ENCODE measurements at regions not wholly inside any gene's neighbourhood (a gene's known extent, or its start where the extent isn't known, plus 50 kb on each side); places are given as distances from the start of the nearest gene placed in this dataset.

DNA sequence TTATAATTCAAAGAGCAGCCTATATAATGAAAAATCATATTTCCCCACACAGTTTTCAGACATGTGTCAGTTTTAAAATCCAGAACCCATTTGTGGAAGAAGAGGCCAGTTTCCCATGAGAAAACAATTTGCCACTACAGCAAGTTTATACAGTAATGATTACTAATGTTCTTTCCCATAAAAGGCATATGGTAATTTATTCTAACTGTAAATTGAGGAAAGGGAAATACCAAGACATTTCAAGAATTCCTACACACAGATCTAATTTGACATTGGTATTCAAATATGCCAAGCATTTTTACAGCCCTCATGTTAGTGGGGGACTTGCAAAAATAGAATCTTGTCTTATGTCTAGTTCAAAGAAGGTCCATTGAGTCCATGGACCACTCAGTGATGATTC is 1368.6 kb downstream of the FSTL5 start:
- H3K79me2 ChIP-seq (ENCODE audit: control insufficient read depth, insufficient read depth, low read length): no peaks in the 10 kb centered on the region
- H3K27ac ChIP-seq (ENCODE audit: insufficient read depth, low read length): no peak overlapping the region
- peak in 1 of 2 donors; percentile 0 for DNase-seq (ENCODE audit: low read depth in 2 of 2)
- no peak overlapping the region for H2AFZ ChIP-seq (ENCODE audit: low read length)
- H3K36me3 ChIP-seq (ENCODE audit: control insufficient read depth, insufficient read depth, low read length): no peaks in the 10 kb centered on the region
- H3K9me3 ChIP-seq (ENCODE audit: control insufficient read depth, insufficient read depth, low read depth, low read length): no peaks in the 10 kb centered on the region
- H3K4me1 ChIP-seq (ENCODE audit: control insufficient read depth, extremely low read depth, insufficient read depth, low read length): no peaks in the 10 kb centered on the region
- H3K9ac ChIP-seq (ENCODE audit: insufficient read depth, low read length): no peak overlapping the region
- no peaks in the 10 kb centered on the region for H4K20me1 ChIP-seq (ENCODE audit: control insufficient read depth, extremely low read depth, insufficient read depth, low read length)
- H3K4me2 ChIP-seq (ENCODE audit: extremely low read depth, insufficient read depth, low read length): no peak overlapping the region
- H3K4me3 ChIP-seq (replicated peaks in 1 of 4; ENCODE audit: control extremely low read depth in 1 of 4, insufficient read depth in 1 of 4, low read depth in 3 of 4, low read length in 4 of 4): no peak overlapping the region
- H3K27me3 ChIP-seq (ENCODE audit: control insufficient read depth, insufficient read depth, low read length): no peaks in the 10 kb centered on the region
- TF ChIP-seq EZH2 (IDR thresholded peaks at IDR 0.05; ENCODE audit: low read length, missing control alignments) (no peak), CTCF (conservative IDR thresholded peaks at IDR 0.05 in 1 of 2, IDR thresholded peaks at IDR 0.05 in 1 of 2; ENCODE audit: low read depth in 1 of 2, low read length in 2 of 2) (no peak)

DNA sequence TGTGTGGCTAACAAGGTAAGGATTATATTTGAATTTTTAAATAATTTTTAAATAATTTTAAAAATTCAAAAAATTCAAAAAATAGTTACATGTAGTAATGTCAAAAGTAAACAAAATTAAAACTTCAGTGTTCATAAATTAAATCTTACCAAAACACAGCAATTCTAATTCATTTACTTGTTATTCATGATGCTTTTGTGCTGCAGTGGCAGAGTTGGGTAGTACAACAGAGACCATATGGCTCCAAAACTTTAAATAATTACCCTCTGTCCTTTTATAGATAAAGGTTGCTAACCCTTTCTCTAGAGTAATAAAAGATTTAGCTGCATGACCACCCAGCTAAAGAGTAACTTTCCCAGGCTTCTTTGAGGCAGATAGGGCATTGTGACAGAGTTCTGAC is 1355.6 kb downstream of the FSTL5 start:
- H2AFZ ChIP-seq (ENCODE audit: low read length): no peak overlapping the region
- TF ChIP-seq CTCF (conservative IDR thresholded peaks at IDR 0.05 in 1 of 2, IDR thresholded peaks at IDR 0.05 in 1 of 2; ENCODE audit: low read depth in 1 of 2, low read length in 2 of 2) (no peak), EZH2 (IDR thresholded peaks at IDR 0.05; ENCODE audit: low read length, missing control alignments) (no peak)
- H3K9me3 ChIP-seq (ENCODE audit: control insufficient read depth, insufficient read depth, low read depth, low read length): no peaks in the 10 kb centered on the region

GRCh38 chr4:160809576-160809975 is 1354.2 kb downstream of the FSTL5 start:
- no peak overlapping the region for H3K4me3 ChIP-seq (replicated peaks in 1 of 4; ENCODE audit: control extremely low read depth in 1 of 4, insufficient read depth in 1 of 4, low read depth in 3 of 4, low read length in 4 of 4)
- H3K4me2 ChIP-seq (ENCODE audit: extremely low read depth, insufficient read depth, low read length): no peak overlapping the region
- H3K27ac ChIP-seq (ENCODE audit: insufficient read depth, low read length): no peak overlapping the region
- H3K27me3 ChIP-seq (ENCODE audit: control insufficient read depth, insufficient read depth, low read length): no peaks in the 10 kb centered on the region
- H3K36me3 ChIP-seq (ENCODE audit: control insufficient read depth, insufficient read depth, low read length): no peaks in the 10 kb centered on the region
- no peak for DNase-seq (ENCODE audit: low read depth in 2 of 2)
- no peak overlapping the region for H3K9ac ChIP-seq (ENCODE audit: insufficient read depth, low read length)
- no peaks in the 10 kb centered on the region for H3K9me3 ChIP-seq (ENCODE audit: control insufficient read depth, insufficient read depth, low read depth, low read length)
- no peaks in the 10 kb centered on the region for H3K4me1 ChIP-seq (ENCODE audit: control insufficient read depth, extremely low read depth, insufficient read depth, low read length)
- H4K20me1 ChIP-seq (ENCODE audit: control insufficient read depth, extremely low read depth, insufficient read depth, low read length): no peaks in the 10 kb centered on the region
- no peak for TF ChIP-seq EZH2 (IDR thresholded peaks at IDR 0.05; ENCODE audit: low read length, missing control alignments)
- no peak for TF ChIP-seq CTCF (conservative IDR thresholded peaks at IDR 0.05 in 1 of 2, IDR thresholded peaks at IDR 0.05 in 1 of 2; ENCODE audit: low read depth in 1 of 2, low read length in 2 of 2)
- H3K79me2 ChIP-seq (ENCODE audit: control insufficient read depth, insufficient read depth, low read length): no peaks in the 10 kb centered on the region
- H2AFZ ChIP-seq (ENCODE audit: low read length): no peak overlapping the region

More for the DNA sequence above, 1355.6 kb downstream of the FSTL5 start:
- H3K79me2 ChIP-seq (ENCODE audit: control insufficient read depth, insufficient read depth, low read length): no peaks in the 10 kb centered on the region
- H3K27ac ChIP-seq (ENCODE audit: insufficient read depth, low read length): no peak overlapping the region
- no peaks in the 10 kb centered on the region for H3K4me1 ChIP-seq (ENCODE audit: control insufficient read depth, extremely low read depth, insufficient read depth, low read length)
- H3K9ac ChIP-seq (ENCODE audit: insufficient read depth, low read length): no peak overlapping the region
- H3K27me3 ChIP-seq (ENCODE audit: control insufficient read depth, insufficient read depth, low read length): no peaks in the 10 kb centered on the region
- no peaks in the 10 kb centered on the region for H4K20me1 ChIP-seq (ENCODE audit: control insufficient read depth, extremely low read depth, insufficient read depth, low read length)
- H3K36me3 ChIP-seq (ENCODE audit: control insufficient read depth, insufficient read depth, low read length): no peaks in the 10 kb centered on the region
- no peak overlapping the region for H3K4me3 ChIP-seq (replicated peaks in 1 of 4; ENCODE audit: control extremely low read depth in 1 of 4, insufficient read depth in 1 of 4, low read depth in 3 of 4, low read length in 4 of 4)
- DNase-seq (ENCODE audit: low read depth in 2 of 2): no peak
- H3K4me2 ChIP-seq (ENCODE audit: extremely low read depth, insufficient read depth, low read length): no peak overlapping the region

Data from fibroblast of lung (primary cell).